Keratinocyte (primary cell): ENCODE measurements at regions not wholly inside any gene's neighbourhood (a gene's known extent, or its start where the extent isn't known, plus 50 kb on each side); places are given as distances from the start of the nearest gene placed in this dataset.
A peak's percentile ranks its signal among the peaks of the same experiment; 100 is the strongest.

Source experiments
- DNase-seq: peaks from one replicate; pipeline ENCODE4 v3.0.0-alpha.2; 2011; ENCODE audit warnings: low read depth, missing footprints, low spot score
- FAIRE-seq: peaks from 2 replicates; lab custom pipeline; 2011; peaks lifted over from hg19 to GRCh38; lab: Jason Lieb, UNC
- H2AFZ ChIP-seq: 2 replicates; pipeline ENCODE4 v1.6.0; 2012; ENCODE audit warnings: low read length, control low read depth, inconsistent platforms; ENCODE audit not compliant: control insufficient read depth
- H3K27ac ChIP-seq: 2 replicates; pipeline ENCODE4 v1.5.1; 2011; ENCODE audit warnings: low read length; ENCODE audit not compliant: control insufficient read depth, insufficient read depth
- H3K27me3 ChIP-seq: 3 replicates; pipeline ENCODE4 v1.6.0; 2011; ENCODE audit warnings: low read length; ENCODE audit not compliant: control insufficient read depth, insufficient read depth; ENCODE audit errors: extremely low read depth
- H3K36me3 ChIP-seq, 2 experiments: 2 replicates in 1 of 2; 3 replicates in 1 of 2; pipeline ENCODE4 v1.5.1; 2011; ENCODE audit warnings: low read length in 2 of 2, mild to moderate bottlenecking in 1 of 2; ENCODE audit not compliant: control insufficient read depth in 2 of 2, insufficient read depth in 2 of 2; ENCODE audit errors: extremely low read depth in 1 of 2
- H3K4me1 ChIP-seq: 3 replicates; pipeline ENCODE4 v1.5.1; 2011; ENCODE audit warnings: low read length; ENCODE audit not compliant: control insufficient read depth, insufficient read depth; ENCODE audit errors: extremely low read depth
- H3K4me2 ChIP-seq: 3 replicates; pipeline ENCODE4 v1.6.0; 2011; ENCODE audit warnings: low read depth, low read length; ENCODE audit not compliant: control insufficient read depth, insufficient read depth; ENCODE audit errors: extremely low read depth
- H3K4me3 ChIP-seq, 3 experiments: fragments of 200-600 bp in 1 of 3; sonication (generic) in 1 of 3; 2 replicates in 2 of 3; 3 replicates in 1 of 3; pipeline ENCODE4 v1.5.1; 2011 to 2016; ENCODE audit warnings: low read length in 3 of 3, mild to moderate bottlenecking in 3 of 3, control low read depth in 2 of 3, inconsistent platforms in 1 of 3, low read depth in 1 of 3, mixed read lengths in 1 of 3, mixed run types in 1 of 3, moderate library complexity in 1 of 3; ENCODE audit not compliant: control insufficient read depth in 2 of 3, insufficient read depth in 2 of 3; ENCODE audit errors: extremely low read depth in 1 of 3
- H3K79me2 ChIP-seq: 2 replicates; pipeline ENCODE4 v1.6.0; 2012; ENCODE audit warnings: low read length; ENCODE audit not compliant: control insufficient read depth, insufficient read depth
- H3K9ac ChIP-seq: 3 replicates; pipeline ENCODE4 v1.6.0; 2011; ENCODE audit warnings: low read length; ENCODE audit not compliant: control insufficient read depth, insufficient read depth; ENCODE audit errors: extremely low read depth
- H3K9me1 ChIP-seq: 3 replicates; pipeline ENCODE4 v1.6.0; 2011; ENCODE audit warnings: low read length; ENCODE audit not compliant: control insufficient read depth, insufficient read depth; ENCODE audit errors: extremely low read depth
- H3K9me3 ChIP-seq: 2 replicates; pipeline ENCODE4 v1.5.1; 2012; ENCODE audit warnings: low read depth, low read length; ENCODE audit not compliant: control insufficient read depth
- H4K20me1 ChIP-seq: 3 replicates; pipeline ENCODE4 v1.6.0; 2011; ENCODE audit warnings: low read length; ENCODE audit not compliant: control insufficient read depth, insufficient read depth; ENCODE audit errors: extremely low read depth
- CTCF ChIP-seq, 3 experiments: IDR thresholded peaks in 1 of 3; conservative IDR thresholded peaks in 1 of 3; optimal IDR thresholded peaks in 1 of 3; 2 replicates in 2 of 3; 3 replicates in 1 of 3; pipeline versions ENCODE3 to v1.5.1; 2011; ENCODE audit warnings: low read length in 3 of 3, mild to moderate bottlenecking in 3 of 3, moderate library complexity in 2 of 3, control low read depth in 1 of 3, inconsistent platforms in 1 of 3; ENCODE audit not compliant: insufficient read depth in 2 of 3; ENCODE audit errors: extremely low read depth in 1 of 3
- EZH2 ChIP-seq: IDR thresholded peaks from one replicate; pipeline ENCODE4 v1.6.1; 2012; ENCODE audit warnings: inconsistent platforms, mild to moderate bottlenecking, low read length, moderate library complexity
- dilution Hi-C: fragments of 300-500 bp; cut with MboI; formaldehyde crosslinking; loops from one replicate; pipeline ENCODE4 v1.7.0; 2020; ENCODE audit warnings: low sequenced_read_pairs; ENCODE audit not compliant: extremely low pct_ligation_motif_present

- no peak overlapping the region for H3K27ac ChIP-seq
- TF ChIP-seq CTCF (optimal IDR thresholded peaks at IDR 0.05 in 1 of 3, IDR thresholded peaks at IDR 0.05 in 1 of 3, conservative IDR thresholded peaks at IDR 0.05 in 1 of 3; ENCODE audit: extremely low read depth in 1 of 3, insufficient read depth in 2 of 3, low read length in 3 of 3) (no peak), EZH2 (no peak)
- no peak overlapping the region for H3K9ac ChIP-seq
- no peaks in the 10 kb centered on the region for H3K27me3 ChIP-seq
- H2AFZ ChIP-seq: no peak overlapping the region
- FAIRE-seq (no peak), DNase-seq (no peak)
- H3K4me3 ChIP-seq: no peak overlapping the region
- no peaks in the 10 kb centered on the region for H3K9me3 ChIP-seq
- H3K4me2 ChIP-seq: no peak overlapping the region
- no peaks in the 10 kb centered on the region for H3K9me1 ChIP-seq
- dilution Hi-C loops: no loop called here
- H4K20me1 ChIP-seq: no peaks in the 10 kb centered on the region
- H3K4me1 ChIP-seq: peaks cover 11% of the 10 kb centered on the region
- H3K79me2 ChIP-seq: no peaks in the 10 kb centered on the region
- H3K36me3 ChIP-seq: no peaks in the 10 kb centered on the region
Observed at GRCh38 chr7:17441557-17441956, 143.1 kb downstream of the AHR start.

- no peaks in the 10 kb centered on the region for H4K20me1 ChIP-seq
- FAIRE-seq (no peak), DNase-seq (no peak)
- no peaks in the 10 kb centered on the region for H3K36me3 ChIP-seq
- H3K9ac ChIP-seq: no peak overlapping the region
- H3K27ac ChIP-seq: no peak overlapping the region
- no peak overlapping the region for H3K4me3 ChIP-seq
- no peak for TF ChIP-seq CTCF (optimal IDR thresholded peaks at IDR 0.05 in 1 of 3, IDR thresholded peaks at IDR 0.05 in 1 of 3, conservative IDR thresholded peaks at IDR 0.05 in 1 of 3; ENCODE audit: extremely low read depth in 1 of 3, insufficient read depth in 2 of 3, low read length in 3 of 3)
- TF ChIP-seq EZH2: no peak
- H3K79me2 ChIP-seq: no peaks in the 10 kb centered on the region
- H3K9me1 ChIP-seq: no peaks in the 10 kb centered on the region
- no peak overlapping the region for H2AFZ ChIP-seq
- H3K9me3 ChIP-seq: no peaks in the 10 kb centered on the region
- H3K4me1 ChIP-seq: peaks cover 3% of the 10 kb centered on the region
- H3K27me3 ChIP-seq: no peaks in the 10 kb centered on the region
- peak overlapping the region; percentile 43 for H3K4me2 ChIP-seq
- dilution Hi-C loops: no loop called here
Observed at GRCh38 chr7:17444151-17444550, 145.7 kb downstream of the AHR start.
